ENCODE measurements at regions not wholly inside any gene's neighbourhood (a gene's known extent, or its start where the extent isn't known, plus 50 kb on each side); places are given as distances from the start of the nearest gene placed in this dataset.

GRCh38 chr9:118976160-118976559 is 393.1 kb downstream of the BRINP1 start:
- no peak for DNase-seq

- no peak for DNase-seq
These were observed 384.6 kb downstream of the BRINP1 start for GRCh38 chr9:118984607-118985006.

GRCh38 chr9:118985851-118986250 is 383.4 kb downstream of the BRINP1 start:
- no peak for DNase-seq

GRCh38 chr9:118987167-118987566 is 382.1 kb downstream of the BRINP1 start:
- DNase-seq, result no peak

- DNase-seq, result no peak
These were observed 378.3 kb downstream of the BRINP1 start for GRCh38 chr9:118990949-118991348.

- DNase-seq, result no peak
These were observed 377.6 kb downstream of the BRINP1 start for GRCh38 chr9:118991366-118992285.

GRCh38 chr9:118992813-118993794 is 376.1 kb downstream of the BRINP1 start:
- DNase-seq, result no peak

- no peak for DNase-seq
These were observed 375.3 kb downstream of the BRINP1 start for GRCh38 chr9:118993965-118994364.

GRCh38 chr9:119002491-119002890 is 366.7 kb downstream of the BRINP1 start:
- DNase-seq, result no peak

- DNase-seq, result no peak
These were observed 366.0 kb downstream of the BRINP1 start for GRCh38 chr9:119003201-119003611.

- no peak for DNase-seq
These were observed 365.2 kb downstream of the BRINP1 start for GRCh38 chr9:119003882-119004617.

GRCh38 chr9:119004618-119004990 is 364.6 kb downstream of the BRINP1 start:
- no peak for DNase-seq

- DNase-seq, result no peak
These were observed 364.1 kb downstream of the BRINP1 start for GRCh38 chr9:119005162-119005561.

GRCh38 chr9:119009249-119009648 is 360.0 kb downstream of the BRINP1 start:
- DNase-seq, result no peak

GRCh38 chr9:119020284-119020683 is 349.0 kb downstream of the BRINP1 start:
- DNase-seq, result no peak

- DNase-seq, result no peak
These were observed 348.4 kb downstream of the BRINP1 start for GRCh38 chr9:119020730-119021333.

- DNase-seq, result no peak
These were observed 343.1 kb downstream of the BRINP1 start for GRCh38 chr9:119026120-119026519.

GRCh38 chr9:119027901-119028699 is 341.1 kb downstream of the BRINP1 start:
- no peak for DNase-seq

- DNase-seq, result no peak
These were observed 339.3 kb downstream of the BRINP1 start for GRCh38 chr9:119029886-119030285.

- no peak for DNase-seq
These were observed 335.6 kb downstream of the BRINP1 start for GRCh38 chr9:119033596-119033995.

GRCh38 chr9:119036969-119037368 is 332.3 kb downstream of the BRINP1 start:
- DNase-seq, result no peak

GRCh38 chr9:119043996-119044395 is 325.2 kb downstream of the BRINP1 start:
- no peak for DNase-seq
